Lower leg skin (tissue), 4 donors: ENCODE measurements at regions not wholly inside any gene's neighbourhood (a gene's known extent, or its start where the extent isn't known, plus 50 kb on each side); places are given as distances from the start of the nearest gene placed in this dataset.

ENCODE experiments used
- DNase-seq, 2 donors: peaks; one replicate each; pipeline ENCODE4 v3.0.0-alpha.2; 2019; ENCODE audit warnings: low spot score in 2 of 2
- H3K4me3 ChIP-seq: fragments of 200-600 bp; sonication (generic); 2 replicates; pipeline ENCODE4 v1.5.1; 2017; ENCODE audit warnings: mild to moderate bottlenecking, low read depth; ENCODE audit not compliant: poor library complexity, severe bottlenecking
- CTCF ChIP-seq, 3 donors: fragments of 450-650 bp; IDR thresholded peaks; one replicate each; pipeline ENCODE4 v1.5.1; 2016; ENCODE audit warnings: antibody characterized with exemption in 3 of 3, mild to moderate bottlenecking in 3 of 3, moderate library complexity in 2 of 3
- POLR2A ChIP-seq, 2 donors: fragments of 450-650 bp; IDR thresholded peaks; one replicate each; pipeline ENCODE4 v1.6.1; 2016 to 2017; ENCODE audit warnings: antibody characterized with exemption in 2 of 2, mild to moderate bottlenecking in 1 of 2, moderate library complexity in 1 of 2
- WGBS, 2 donors: methylation state at CpG; one replicate each; pipeline ENCODE4 v1.1.5; 2018; 5-methylcytosine and 5-hydroxymethylcytosine counted together
- intact Hi-C: fragments of 100-400 bp; cut with DNase I; formaldehyde crosslinking; loops from one replicate; pipeline ENCODE4 v1.15.0; 2023; ENCODE audit warnings: low total_unique reads

GRCh38 chrX:126395909-126396308 is 156.7 kb downstream of the DCAF12L1 start:
- intact Hi-C loops: no loop called here
- no peak for DNase-seq
- H3K4me3 ChIP-seq: no peak overlapping the region
- TF ChIP-seq CTCF (IDR thresholded peaks at IDR 0.05) (no peak), POLR2A (IDR thresholded peaks at IDR 0.05) (no peak)

- no peak overlapping the region for H3K4me3 ChIP-seq
- no peak for DNase-seq
- intact Hi-C loops: no loop called here
- no peak for TF ChIP-seq POLR2A (IDR thresholded peaks at IDR 0.05)
- no peak for TF ChIP-seq CTCF (IDR thresholded peaks at IDR 0.05)
- 61 to 64% methylated on average over 2 of the region's 2 CpGs for WGBS, 2 donors
These were observed 157.9 kb downstream of the DCAF12L1 start for GRCh38 chrX:126394681-126395080.

GRCh38 chrX:126393284-126393683 is 159.3 kb downstream of the DCAF12L1 start:
- intact Hi-C loops: no loop called here
- WGBS, 2 donors: 53 to 76% methylated on average over 3 of the region's 3 CpGs
- TF ChIP-seq POLR2A (IDR thresholded peaks at IDR 0.05) (no peak), CTCF (IDR thresholded peaks at IDR 0.05) (no peak)
- DNase-seq: no peak
- no peak overlapping the region for H3K4me3 ChIP-seq

GRCh38 chrX:126376465-126376864 is 176.1 kb downstream of the DCAF12L1 start:
- TF ChIP-seq CTCF (IDR thresholded peaks at IDR 0.05): no peak
- no peak for DNase-seq
- WGBS, 2 donors: 63 to 92% methylated on average over 3 of the region's 3 CpGs
- no peak overlapping the region for H3K4me3 ChIP-seq
- intact Hi-C loops: no loop called here

GRCh38 chrX:126342859-126343258 is 176.8 kb upstream of the DCAF12L2 start:
- intact Hi-C loops: no loop called here
- no peak for TF ChIP-seq CTCF (IDR thresholded peaks at IDR 0.05)
- TF ChIP-seq POLR2A (IDR thresholded peaks at IDR 0.05): no peak
- DNase-seq: no peak
- no peak overlapping the region for H3K4me3 ChIP-seq

- 45 to 54% methylated on average over 3 of the region's 3 CpGs for WGBS, 2 donors
- DNase-seq: no peak
- intact Hi-C loops: no loop called here
- no peak for TF ChIP-seq CTCF (IDR thresholded peaks at IDR 0.05)
- TF ChIP-seq POLR2A (IDR thresholded peaks at IDR 0.05): no peak
- no peak overlapping the region for H3K4me3 ChIP-seq
These were observed 173.8 kb upstream of the DCAF12L2 start for GRCh38 chrX:126339928-126340327.
